HEK293 (cell line): ENCODE measurements at regions not wholly inside any gene's neighbourhood (a gene's known extent, or its start where the extent isn't known, plus 50 kb on each side); places are given as distances from the start of the nearest gene placed in this dataset.

Experiments used
- CTCF ChIA-PET: fragments of 350-600 bp; formaldehyde crosslinking; extraction: SDS; loops from one replicate; lab custom pipeline; 2021; ENCODE audit warnings: antibody characterized with exemption; lab: Yijun Ruan, JAX
- POLR2A ChIA-PET: fragments of 300-600 bp; formaldehyde crosslinking; extraction: SDS; loops from one replicate; lab custom pipeline; 2020; ENCODE audit warnings: antibody characterized with exemption, inconsistent platforms; lab: Yijun Ruan, JAX
- H3K27ac ChIP-seq: fragments of 200-500 bp; sonication (Bioruptor generic); 2 replicates; pipeline ENCODE4 v1.5.1; 2014; ENCODE audit warnings: low read depth, low read length, control low read depth, inconsistent platforms; ENCODE audit errors: extremely low read depth
- H3K36me3 ChIP-seq, 2 experiments: fragments of 200-500 bp in 1 of 2; sonication (Bioruptor generic) in 1 of 2; 1 replicate in 1 of 2; 2 replicates in 1 of 2; pipeline ENCODE4 v1.5.1; 2014 to 2017; ENCODE audit warnings: inconsistent platforms in 2 of 2, low read length in 2 of 2; ENCODE audit not compliant: control insufficient read depth in 2 of 2, insufficient read depth in 1 of 2
- H3K4me1 ChIP-seq: fragments of 200-500 bp; sonication (Bioruptor generic); 2 replicates; pipeline ENCODE4 v1.5.1; 2014; ENCODE audit warnings: mild to moderate bottlenecking, low read length, inconsistent platforms; ENCODE audit not compliant: control insufficient read depth, insufficient read depth
- H3K4me3 ChIP-seq: 2 replicates; pipeline ENCODE4 v1.5.1; 2011; ENCODE audit warnings: low read depth, mild to moderate bottlenecking, control low read depth, low read length, moderate library complexity
- H3K9me3 ChIP-seq: fragments of 200-500 bp; sonication (Bioruptor generic); 2 replicates; pipeline ENCODE4 v1.5.1; 2014; ENCODE audit warnings: low read depth, low read length, inconsistent platforms; ENCODE audit not compliant: control insufficient read depth, insufficient read depth
- KLF1 ChIP-seq: fragments of 450-650 bp; formaldehyde crosslinking; IDR thresholded peaks from 2 replicates; pipeline ENCODE4 v1.5.1; 2016; ENCODE audit warnings: missing biosample characterization, missing genetic modification characterization
- KLF16 ChIP-seq: fragments of 450-650 bp; formaldehyde crosslinking; IDR thresholded peaks from 2 replicates; pipeline ENCODE4 v1.5.1; 2017; ENCODE audit warnings: missing biosample characterization, missing genetic modification characterization
- PRDM4 ChIP-seq: fragments of 450-650 bp; formaldehyde crosslinking; IDR thresholded peaks from 2 replicates; pipeline ENCODE4 v1.5.1; 2017; ENCODE audit warnings: missing biosample characterization, missing genetic modification characterization
- SETDB1 ChIP-seq: IDR thresholded peaks from one replicate; pipeline ENCODE4 v1.6.1; 2017; ENCODE audit warnings: mild to moderate bottlenecking, low read length, moderate library complexity, mixed read lengths; ENCODE audit not compliant: insufficient read length
- TSHZ1 ChIP-seq: fragments of 450-650 bp; formaldehyde crosslinking; IDR thresholded peaks from 2 replicates; pipeline ENCODE4 v1.5.1; 2016; ENCODE audit warnings: missing biosample characterization, missing genetic modification characterization, borderline replicate concordance
- ZBTB48 ChIP-seq: fragments of 450-650 bp; formaldehyde crosslinking; IDR thresholded peaks from 2 replicates; pipeline ENCODE4 v1.5.1; 2016; ENCODE audit warnings: missing biosample characterization, missing genetic modification characterization
- ZBTB6 ChIP-seq: fragments of 450-650 bp; formaldehyde crosslinking; IDR thresholded peaks from 2 replicates; pipeline ENCODE4 v1.5.1; 2017; ENCODE audit warnings: missing biosample characterization, missing genetic modification characterization
- ZNF16 ChIP-seq: fragments of 450-650 bp; formaldehyde crosslinking; IDR thresholded peaks from 2 replicates; pipeline ENCODE4 v1.5.1; 2016; ENCODE audit warnings: low read depth, missing biosample characterization, missing genetic modification characterization
- ZNF23 ChIP-seq: fragments of 450-650 bp; formaldehyde crosslinking; IDR thresholded peaks from 2 replicates; pipeline ENCODE4 v1.5.1; 2016; ENCODE audit warnings: missing biosample characterization, missing genetic modification characterization, borderline replicate concordance
- ZNF292 ChIP-seq: fragments of 450-650 bp; formaldehyde crosslinking; IDR thresholded peaks from 2 replicates; pipeline ENCODE4 v1.5.1; 2016; ENCODE audit warnings: low read depth, missing biosample characterization, missing genetic modification characterization, borderline replicate concordance
- ZNF362 ChIP-seq: fragments of 450-650 bp; formaldehyde crosslinking; IDR thresholded peaks from 2 replicates; pipeline ENCODE4 v1.5.1; 2016; ENCODE audit warnings: missing biosample characterization, missing genetic modification characterization
- ZNF404 ChIP-seq: fragments of 450-650 bp; formaldehyde crosslinking; IDR thresholded peaks from 2 replicates; pipeline ENCODE4 v1.5.1; 2017; ENCODE audit warnings: missing biosample characterization, missing genetic modification characterization
- ZNF449 ChIP-seq: fragments of 450-650 bp; formaldehyde crosslinking; IDR thresholded peaks from 2 replicates; pipeline ENCODE4 v1.5.1; 2017; ENCODE audit warnings: missing biosample characterization, mild to moderate bottlenecking, missing genetic modification characterization, moderate library complexity
- ZNF488 ChIP-seq: fragments of 450-650 bp; formaldehyde crosslinking; IDR thresholded peaks from 2 replicates; pipeline ENCODE4 v1.5.1; 2016; ENCODE audit warnings: missing biosample characterization, missing genetic modification characterization
- ZNF513 ChIP-seq: fragments of 450-650 bp; IDR thresholded peaks from 2 replicates; pipeline ENCODE4 v1.5.1; 2018; ENCODE audit warnings: missing biosample characterization, missing genetic modification characterization
- ZNF555 ChIP-seq: fragments of 450-650 bp; formaldehyde crosslinking; conservative IDR thresholded peaks from 2 replicates; pipeline ENCODE4 v1.5.1; 2017; ENCODE audit warnings: missing biosample characterization, mild to moderate bottlenecking, missing genetic modification characterization, inconsistent platforms
- ZNF654 ChIP-seq: fragments of 450-650 bp; formaldehyde crosslinking; IDR thresholded peaks from 2 replicates; pipeline ENCODE4 v1.5.1; 2016; ENCODE audit warnings: low read depth, missing biosample characterization, missing genetic modification characterization
- ZNF677 ChIP-seq: fragments of 450-650 bp; IDR thresholded peaks from 2 replicates; pipeline ENCODE4 v1.5.0; 2018; ENCODE audit warnings: missing biosample characterization, mild to moderate bottlenecking, missing genetic modification characterization, moderate library complexity
- ZNF704 ChIP-seq: fragments of 450-650 bp; formaldehyde crosslinking; IDR thresholded peaks from 2 replicates; pipeline ENCODE4 v1.5.1; 2016; ENCODE audit warnings: missing biosample characterization, missing genetic modification characterization

- Histone ChIP-seq H3K9me3 (no peaks in the 10 kb centered on the region), H3K4me1 (no peaks in the 10 kb centered on the region), H3K4me3 (no peak overlapping the region), H3K27ac (no peak overlapping the region), H3K36me3 (no peaks in the 10 kb centered on the region)
- POLR2A ChIA-PET = no interaction called here
- TF ChIP-seq PRDM4 (tag by site-specific recombination) (no peak), ZNF449 (tag by site-specific recombination) (no peak), ZNF362 (tag by site-specific recombination) (no peak), KLF16 (tag by site-specific recombination) (no peak), KLF1 (tag by site-specific recombination) (no peak), SETDB1 (no peak), ZBTB48 (no peak), ZNF513 (tag by site-specific recombination) (no peak), ZNF555 (tag by site-specific recombination) (no peak), ZNF23 (no peak), ZNF704 (no peak), ZNF292 (tag by site-specific recombination) (no peak), ZNF404 (tag by site-specific recombination) (no peak), ZNF654 (tag by site-specific recombination) (no peak), ZNF488 (no peak), ZBTB6 (tag by site-specific recombination) (no peak), TSHZ1 (tag by site-specific recombination) (no peak), ZNF677 (tag by site-specific recombination) (no peak), ZNF16 (tag by site-specific recombination) (no peak)
- CTCF ChIA-PET = interaction anchor here (0.5 to 0.6 kb wide), 2 partner anchors 72 to 340 kb away, joined by 3 read pairs; no protein-coding TSS in a partner anchor
Observed at GRCh38 chr5:39854771-39855410, 430.1 kb upstream of the DAB2 start.
